ENCODE measurements at regions not wholly inside any gene's neighbourhood (a gene's known extent, or its start where the extent isn't known, plus 50 kb on each side); places are given as distances from the start of the nearest gene placed in this dataset.

GRCh38 chr9:15068261-15068660 lies 158.0 kb upstream of the FREM1 start (continued):
- no peak for TF ChIP-seq E2F8 (IDR thresholded peaks at IDR 0.05; ENCODE audit: low read depth, partially characterized antibody)

- BruUV-seq (replicated peaks) = no TSS peak
- FAIRE-seq = no peak
- CTCF ChIA-PET (ENCODE audit: low intra/inter-chr PET ratio) = no interaction called here
These were observed 148.8 kb upstream of the FREM1 start for GRCh38 chr9:15059003-15059402.

More at GRCh38 chr9:15059003-15059402, 148.8 kb upstream of the FREM1 start:
- H3K9ac ChIP-seq (ENCODE audit: insufficient read depth in 1 of 2, low read depth in 2 of 2, low read length in 2 of 2) = no peak overlapping the region
- no peaks in the 10 kb centered on the region for H3K9me3 ChIP-seq (replicated peaks; ENCODE audit: control insufficient read depth, insufficient read depth, low read depth, low read length)
- H3K4me1 ChIP-seq (replicated peaks in 1 of 2; ENCODE audit: control insufficient read depth in 2 of 2, insufficient read depth in 2 of 2, low read length in 2 of 2) = no peaks in the 10 kb centered on the region
- ATAC-seq = no peak
- H2AFZ ChIP-seq (ENCODE audit: low read depth, low read length) = no peak overlapping the region
- no peaks in the 10 kb centered on the region for H3K79me2 ChIP-seq (ENCODE audit: control insufficient read depth, insufficient read depth, low read length)
- H4K20me1 ChIP-seq (replicated peaks; ENCODE audit: control insufficient read depth, insufficient read depth, low read length) = no peaks in the 10 kb centered on the region
- H3K27ac ChIP-seq (ENCODE audit: extremely low read depth, low read depth, low read length) = no peak overlapping the region
- no peak for DNase-seq (ENCODE audit: extremely low read depth in 1 of 4, low spot score in 3 of 4)
- no peak overlapping the region for H3K4me2 ChIP-seq (ENCODE audit: insufficient read depth, low read length)
- in situ Hi-C loops (cut with MboI) = no loop called here
- POLR2A ChIA-PET = no interaction called here
- H3K36me3 ChIP-seq (ENCODE audit: control insufficient read depth, insufficient read depth, low read length) = no peaks in the 10 kb centered on the region
- H3K27me3 ChIP-seq (ENCODE audit: control insufficient read depth in 2 of 2, insufficient read depth in 2 of 2, low read length in 2 of 2) = no peaks in the 10 kb centered on the region
- TF ChIP-seq RBM15 (IDR thresholded peaks at IDR 0.05; ENCODE audit: insufficient read depth, low read length) = no peak
- no peak for TF ChIP-seq MYC (IDR thresholded peaks at IDR 0.05; ENCODE audit: low read depth, low read length)
- TF ChIP-seq MYC (CRISPR knock-in tag; IDR thresholded peaks at IDR 0.05; ENCODE audit: borderline replicate concordance, low read depth) = no peak
- no peak for TF ChIP-seq TEAD2 (tag; IDR thresholded peaks at IDR 0.05)
- TF ChIP-seq MTA1 (IDR thresholded peaks at IDR 0.05; ENCODE audit: borderline replicate concordance) = no peak
- no peak for TF ChIP-seq TFAP4 (CRISPR knock-in tag; IDR thresholded peaks at IDR 0.05; ENCODE audit: borderline replicate concordance)
- no peak overlapping the region for H3K4me3 ChIP-seq
- intact Hi-C loops (cut with micrococcal nuclease) = no loop called here
- no peaks in the 10 kb centered on the region for H3K9me1 ChIP-seq (ENCODE audit: control insufficient read depth, insufficient read depth, low read length)
- 0% methylated on average over 1 of the region's 1 CpG for WGBS (ENCODE audit: insufficient coverage, low coverage, missing lambda C conversion rate)

All from K562 (cell line).